ENCODE measurements at regions not wholly inside any gene's neighbourhood (a gene's known extent, or its start where the extent isn't known, plus 50 kb on each side); places are given as distances from the start of the nearest gene placed in this dataset.

GRCh38 chr15:70226337-70226980 is 128.7 kb upstream of the TLE3 start:
- DNase-seq, result no peak
- Mint-ChIP-seq H3K27me3 (ENCODE audit: unreplicated experiment) (no peaks in the 10 kb centered on the region), H3K4me1 (ENCODE audit: low read depth, unreplicated experiment) (no peaks in the 10 kb centered on the region), H3K27ac (ENCODE audit: unreplicated experiment) (no peak overlapping the region), H3K36me3 (ENCODE audit: unreplicated experiment) (peaks cover 10% of the 10 kb centered on the region), H3K4me3 (ENCODE audit: unreplicated experiment) (no peak overlapping the region), H3K9me3 (ENCODE audit: unreplicated experiment) (peaks cover 2% of the 10 kb centered on the region)
- TF ChIP-seq CTCF (IDR thresholded peaks at IDR 0.05; ENCODE audit: partially characterized antibody, unreplicated experiment), result no peak

- no peaks in the 10 kb centered on the region for H3K4me1 Mint-ChIP-seq (ENCODE audit: low read depth, unreplicated experiment)
- TF ChIP-seq CTCF (IDR thresholded peaks at IDR 0.05; ENCODE audit: partially characterized antibody, unreplicated experiment), result no peak
- H3K4me3 Mint-ChIP-seq (ENCODE audit: unreplicated experiment), result no peak overlapping the region
- H3K9me3 Mint-ChIP-seq (ENCODE audit: unreplicated experiment), result peaks cover 2% of the 10 kb centered on the region
- no peak overlapping the region for H3K27ac Mint-ChIP-seq (ENCODE audit: unreplicated experiment)
- H3K27me3 Mint-ChIP-seq (ENCODE audit: unreplicated experiment), result no peaks in the 10 kb centered on the region
- H3K36me3 Mint-ChIP-seq (ENCODE audit: unreplicated experiment), result peaks cover 9% of the 10 kb centered on the region
- DNase-seq, result no peak
Observed at GRCh38 chr15:70225416-70225815, 127.7 kb upstream of the TLE3 start.

- Mint-ChIP-seq H3K4me1 (ENCODE audit: low read depth, unreplicated experiment) (peaks cover 2% of the 10 kb centered on the region), H3K9me3 (ENCODE audit: unreplicated experiment) (no peaks in the 10 kb centered on the region), H3K27me3 (ENCODE audit: unreplicated experiment) (no peaks in the 10 kb centered on the region), H3K36me3 (ENCODE audit: unreplicated experiment) (no peaks in the 10 kb centered on the region), H3K4me3 (ENCODE audit: unreplicated experiment) (no peak overlapping the region), H3K27ac (ENCODE audit: unreplicated experiment) (no peak overlapping the region)
- TF ChIP-seq CTCF (IDR thresholded peaks at IDR 0.05; ENCODE audit: partially characterized antibody, unreplicated experiment), result no peak
- DNase-seq, result no peak
Observed at GRCh38 chr15:70222606-70223005, 124.9 kb upstream of the TLE3 start.

- no peak for TF ChIP-seq CTCF (IDR thresholded peaks at IDR 0.05; ENCODE audit: partially characterized antibody, unreplicated experiment)
- Mint-ChIP-seq H3K4me3 (ENCODE audit: unreplicated experiment) (no peak overlapping the region), H3K27me3 (ENCODE audit: unreplicated experiment) (no peaks in the 10 kb centered on the region), H3K4me1 (ENCODE audit: low read depth, unreplicated experiment) (peaks cover 7% of the 10 kb centered on the region), H3K27ac (ENCODE audit: unreplicated experiment) (no peak overlapping the region), H3K9me3 (ENCODE audit: unreplicated experiment) (no peaks in the 10 kb centered on the region), H3K36me3 (ENCODE audit: unreplicated experiment) (no peaks in the 10 kb centered on the region)
- no peak for DNase-seq
Observed at GRCh38 chr15:70220490-70221096, 122.9 kb upstream of the TLE3 start.

GRCh38 chr15:70219966-70220365 is 122.2 kb upstream of the TLE3 start:
- DNase-seq, result no peak

More at GRCh38 chr15:70219966-70220365, 122.2 kb upstream of the TLE3 start:
- H3K4me1 Mint-ChIP-seq (ENCODE audit: low read depth, unreplicated experiment), result peaks cover 7% of the 10 kb centered on the region
- TF ChIP-seq CTCF (IDR thresholded peaks at IDR 0.05; ENCODE audit: partially characterized antibody, unreplicated experiment), result no peak
- H3K36me3 Mint-ChIP-seq (ENCODE audit: unreplicated experiment), result no peaks in the 10 kb centered on the region
- H3K27ac Mint-ChIP-seq (ENCODE audit: unreplicated experiment), result no peak overlapping the region
- no peaks in the 10 kb centered on the region for H3K9me3 Mint-ChIP-seq (ENCODE audit: unreplicated experiment)
- no peak overlapping the region for H3K4me3 Mint-ChIP-seq (ENCODE audit: unreplicated experiment)
- no peaks in the 10 kb centered on the region for H3K27me3 Mint-ChIP-seq (ENCODE audit: unreplicated experiment)
